ENCODE measurements at regions not wholly inside any gene's neighbourhood (a gene's known extent, or its start where the extent isn't known, plus 50 kb on each side); places are given as distances from the start of the nearest gene placed in this dataset.

DNA sequence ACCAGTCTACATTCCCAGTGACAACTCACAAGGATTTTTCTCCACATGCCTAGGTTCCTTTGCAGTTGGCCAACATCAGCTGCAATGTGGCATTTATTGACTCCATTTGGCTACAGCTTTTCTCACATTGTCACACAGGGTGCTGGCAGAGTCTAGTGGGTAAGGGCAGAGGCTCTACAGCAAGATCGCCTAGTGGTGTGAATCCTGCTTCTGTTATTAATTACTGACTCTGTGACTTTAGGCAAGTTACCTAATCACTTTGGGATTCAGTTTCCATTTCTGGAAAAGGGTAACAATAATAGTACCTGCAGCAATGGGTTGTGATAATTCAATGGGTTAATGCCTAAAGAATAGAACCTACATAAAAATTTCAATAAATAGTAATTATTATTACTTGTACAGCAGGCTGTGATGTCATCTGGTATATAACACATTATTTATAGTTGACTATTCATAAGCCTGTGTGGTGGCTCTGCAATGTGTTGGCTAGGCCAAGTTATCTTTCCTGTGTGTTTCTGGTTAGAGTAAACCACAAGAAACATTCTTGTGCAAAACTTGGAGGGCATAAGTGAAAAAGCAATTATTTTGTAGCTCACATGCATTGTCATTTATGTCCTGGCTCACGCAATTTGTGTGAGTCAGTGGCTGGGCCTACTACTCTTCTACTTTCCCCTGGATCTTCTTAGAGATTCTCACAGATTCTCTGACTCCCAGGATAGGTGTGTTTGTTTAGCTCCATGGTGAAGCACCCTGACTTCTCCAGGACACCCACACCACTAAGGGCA, 59.5 kb downstream of the PTGS2 start:
- H3K4me3 ChIP-seq (ENCODE audit: low read depth, low read length) = no peak overlapping the region
- in situ Hi-C loops (cut with HindIII; ENCODE audit: low sequenced_read_pairs) = no loop called here
- DNase-seq (ENCODE audit: low read depth, low spot score) = peak; percentile 91
- no peak for TF ChIP-seq CTCF (IDR thresholded peaks at IDR 0.05; ENCODE audit: low read depth, low read length)

DNA sequence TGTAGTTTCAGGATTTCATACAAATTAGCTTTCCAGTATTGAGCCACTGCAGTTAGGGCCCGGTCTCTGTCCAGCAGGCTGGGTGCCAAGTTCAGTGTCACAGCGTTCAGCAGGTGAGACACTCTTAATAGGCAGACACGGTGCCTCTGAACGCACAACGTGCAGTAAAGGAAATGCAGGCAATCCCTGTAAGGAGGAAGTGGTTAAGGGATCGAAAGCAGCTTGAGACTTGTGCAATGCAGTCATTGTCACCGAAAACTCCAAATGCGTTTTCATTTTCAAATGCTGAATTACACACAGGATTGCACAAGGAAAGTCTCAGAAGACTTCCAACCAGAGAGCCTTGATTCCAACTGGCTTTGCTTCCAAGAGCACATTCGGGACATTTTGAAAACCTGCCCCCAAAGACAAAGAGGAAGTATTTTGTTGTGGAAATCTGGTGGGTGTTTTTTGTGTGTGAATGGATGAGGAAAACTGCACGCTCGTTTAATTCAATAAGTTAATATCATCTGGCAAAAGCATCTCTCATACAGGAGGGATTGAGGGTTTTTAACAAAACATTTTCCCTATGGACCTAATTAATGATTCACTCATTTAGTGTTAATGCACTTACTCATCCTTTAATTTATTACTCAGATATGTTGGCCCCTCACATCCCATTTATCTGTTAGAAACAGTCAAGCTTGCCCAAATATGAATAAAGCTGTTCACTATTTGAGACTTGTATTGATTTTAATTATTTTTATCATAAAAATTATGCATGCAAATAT, 61.6 kb downstream of the PTGS2 start:
- H3K4me3 ChIP-seq (ENCODE audit: low read depth, low read length) = no peak overlapping the region
- in situ Hi-C loops (cut with HindIII; ENCODE audit: low sequenced_read_pairs) = no loop called here
- no peak for TF ChIP-seq CTCF (IDR thresholded peaks at IDR 0.05; ENCODE audit: low read depth, low read length)
- DNase-seq (ENCODE audit: low read depth, low spot score) = peak; percentile 7

- no peak for DNase-seq (ENCODE audit: low read depth, low spot score)
- in situ Hi-C loops (cut with HindIII; ENCODE audit: low sequenced_read_pairs) = no loop called here
- no peak for TF ChIP-seq CTCF (IDR thresholded peaks at IDR 0.05; ENCODE audit: low read depth, low read length)
- H3K4me3 ChIP-seq (ENCODE audit: low read depth, low read length) = no peak overlapping the region
These were observed 62.3 kb downstream of the PTGS2 start for GRCh38 chr1:186617926-186618325.

GRCh38 chr1:186616511-186616910, 63.7 kb downstream of the PTGS2 start:
- no peak for DNase-seq (ENCODE audit: low read depth, low spot score)
- H3K4me3 ChIP-seq (ENCODE audit: low read depth, low read length) = no peak overlapping the region
- no peak for TF ChIP-seq CTCF (IDR thresholded peaks at IDR 0.05; ENCODE audit: low read depth, low read length)
- in situ Hi-C loops (cut with HindIII; ENCODE audit: low sequenced_read_pairs) = no loop called here

DNA sequence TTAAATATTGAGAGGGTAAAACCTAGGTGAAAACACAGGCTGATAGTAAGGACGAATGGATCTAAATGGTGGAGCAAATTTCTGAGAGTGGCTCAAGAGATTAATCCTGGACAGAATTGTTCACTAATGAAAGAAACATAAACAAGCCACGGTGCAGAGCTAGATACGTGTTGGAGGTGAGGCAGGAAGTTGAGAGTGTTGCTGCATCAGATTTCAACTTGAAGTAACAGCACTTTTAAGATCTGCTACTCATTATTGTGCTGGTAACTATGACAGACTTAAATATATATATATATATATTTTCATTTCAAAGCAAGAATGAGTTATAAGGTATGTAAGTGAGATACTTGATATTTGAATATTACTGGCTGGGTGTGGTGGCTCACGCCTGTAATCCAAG, 64.9 kb downstream of the PTGS2 start:
- TF ChIP-seq CTCF (IDR thresholded peaks at IDR 0.05; ENCODE audit: low read depth, low read length) = no peak
- DNase-seq (ENCODE audit: low read depth, low spot score) = no peak
- in situ Hi-C loops (cut with HindIII; ENCODE audit: low sequenced_read_pairs) = no loop called here
- no peak overlapping the region for H3K4me3 ChIP-seq (ENCODE audit: low read depth, low read length)

GRCh38 chr1:186611156-186611555, 69.1 kb downstream of the PTGS2 start:
- no peak for TF ChIP-seq CTCF (IDR thresholded peaks at IDR 0.05; ENCODE audit: low read depth, low read length)
- DNase-seq (ENCODE audit: low read depth, low spot score) = no peak
- H3K4me3 ChIP-seq (ENCODE audit: low read depth, low read length) = no peak overlapping the region
- in situ Hi-C loops (cut with HindIII; ENCODE audit: low sequenced_read_pairs) = no loop called here

Data from astrocyte of the spinal cord (primary cell).